T-helper 2 cell treated with Interferon-gamma antibody and Interleukin-4, amounts not matched to agents 5 μg/mL and 100 μg/mL, for 36 hours (primary cell): ENCODE measurements at regions not wholly inside any gene's neighbourhood (a gene's known extent, or its start where the extent isn't known, plus 50 kb on each side); places are given as distances from the start of the nearest gene placed in this dataset.

Experiments
- DNase-seq: peaks from one replicate; pipeline ENCODE4 v3.0.0; 2021; ENCODE audit warnings: low spot score
- H3K27ac Mint-ChIP-seq: one replicate; pipeline ENCODE4 v1.8.0; 2021; ENCODE audit warnings: mild to moderate bottlenecking, mixed read lengths
- H3K27me3 Mint-ChIP-seq: one replicate; pipeline ENCODE4 v1.8.0; 2021; ENCODE audit warnings: low read depth, mixed read lengths
- H3K36me3 Mint-ChIP-seq: one replicate; pipeline ENCODE4 v1.8.0; 2021; ENCODE audit warnings: low read depth, mixed read lengths
- H3K4me1 Mint-ChIP-seq: one replicate; pipeline ENCODE4 v1.8.0; 2021; ENCODE audit warnings: low read depth, mixed read lengths
- H3K4me3 Mint-ChIP-seq: one replicate; pipeline ENCODE4 v1.8.0; 2022; ENCODE audit warnings: mild to moderate bottlenecking, moderate library complexity, mixed read lengths
- H3K9me3 Mint-ChIP-seq: one replicate; pipeline ENCODE4 v1.8.0; 2021; ENCODE audit warnings: mixed read lengths

- H3K36me3 Mint-ChIP-seq: no peaks in the 10 kb centered on the region
- no peaks in the 10 kb centered on the region for H3K4me1 Mint-ChIP-seq
- H3K27me3 Mint-ChIP-seq: peaks cover 13% of the 10 kb centered on the region
- DNase-seq: no peak
- no peak overlapping the region for H3K4me3 Mint-ChIP-seq
- no peaks in the 10 kb centered on the region for H3K9me3 Mint-ChIP-seq
- H3K27ac Mint-ChIP-seq: no peak overlapping the region
Observed at GRCh38 chr9:90303655-90304054, 339.0 kb downstream of the DIRAS2 start.

- Mint-ChIP-seq H3K36me3 (no peaks in the 10 kb centered on the region), H3K9me3 (no peaks in the 10 kb centered on the region), H3K4me3 (no peak overlapping the region), H3K27me3 (peaks cover 8% of the 10 kb centered on the region), H3K4me1 (no peaks in the 10 kb centered on the region), H3K27ac (no peak overlapping the region)
- no peak for DNase-seq
Observed at GRCh38 chr9:90306158-90306557, 336.5 kb downstream of the DIRAS2 start.

DNA sequence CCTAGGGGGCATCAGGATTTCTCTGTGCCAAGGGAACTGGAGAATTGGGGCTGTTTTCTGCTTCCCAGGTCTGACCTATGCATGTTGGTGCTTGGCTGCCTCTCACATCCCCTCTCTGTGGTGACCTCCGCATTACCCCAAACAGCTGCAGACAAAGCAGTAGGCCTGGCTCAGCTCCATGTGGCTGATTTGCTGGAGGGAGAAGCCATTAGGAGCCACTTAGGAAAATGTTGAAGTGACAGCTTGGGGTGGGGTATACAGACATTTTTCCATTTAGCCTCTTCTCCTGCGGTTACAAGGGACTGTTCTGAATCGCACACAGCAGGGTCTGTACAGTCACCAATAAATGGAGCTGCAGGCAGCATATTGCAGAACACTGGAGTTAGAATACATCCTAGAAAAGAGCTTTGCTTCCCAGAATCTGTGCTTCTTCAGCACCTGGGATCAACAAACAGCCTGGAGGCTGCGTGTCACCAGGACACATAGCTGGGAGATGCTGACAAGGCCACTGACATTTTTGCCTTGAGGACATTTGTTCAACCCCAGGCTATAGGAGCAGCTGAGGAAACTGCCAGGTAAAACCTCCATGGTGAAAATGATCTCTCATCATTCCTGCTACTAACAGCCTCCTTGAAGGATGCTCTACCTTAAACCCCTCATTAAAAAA lies 335.3 kb downstream of the DIRAS2 start:
- H3K36me3 Mint-ChIP-seq: no peaks in the 10 kb centered on the region
- no peak overlapping the region for H3K4me3 Mint-ChIP-seq
- no peak for DNase-seq
- H3K4me1 Mint-ChIP-seq: no peaks in the 10 kb centered on the region
- no peaks in the 10 kb centered on the region for H3K9me3 Mint-ChIP-seq
- H3K27me3 Mint-ChIP-seq: peaks cover 5% of the 10 kb centered on the region
- H3K27ac Mint-ChIP-seq: no peak overlapping the region

DNA sequence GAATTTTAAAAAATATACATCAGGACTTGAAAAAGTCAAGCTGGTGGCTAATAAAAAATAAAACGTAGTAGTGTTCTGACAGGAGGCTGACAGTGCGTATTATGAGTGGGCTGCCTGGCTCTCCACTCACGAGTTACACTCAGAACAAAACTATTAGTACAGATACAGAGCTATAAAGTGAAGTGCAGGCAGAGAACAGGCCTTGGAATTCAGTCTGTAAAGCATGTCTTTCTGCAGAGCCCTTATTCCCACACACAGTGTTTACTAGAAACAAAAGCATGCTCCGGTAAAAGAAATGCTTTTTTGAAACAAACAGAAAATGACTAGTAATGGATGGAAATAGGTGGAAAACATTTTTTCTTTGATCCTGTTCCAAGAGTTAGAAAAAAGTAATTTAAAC lies 334.7 kb downstream of the DIRAS2 start:
- no peak for DNase-seq
- Mint-ChIP-seq H3K36me3 (no peaks in the 10 kb centered on the region), H3K27me3 (peaks cover 2% of the 10 kb centered on the region), H3K4me1 (no peaks in the 10 kb centered on the region), H3K9me3 (no peaks in the 10 kb centered on the region), H3K4me3 (no peak overlapping the region), H3K27ac (no peak overlapping the region)

- Mint-ChIP-seq H3K4me1 (no peaks in the 10 kb centered on the region), H3K27me3 (peaks cover 6% of the 10 kb centered on the region), H3K4me3 (no peak overlapping the region), H3K27ac (no peak overlapping the region), H3K9me3 (no peaks in the 10 kb centered on the region), H3K36me3 (no peaks in the 10 kb centered on the region)
- DNase-seq: no peak
Observed at GRCh38 chr9:90308691-90309090, 333.9 kb downstream of the DIRAS2 start.

DNA sequence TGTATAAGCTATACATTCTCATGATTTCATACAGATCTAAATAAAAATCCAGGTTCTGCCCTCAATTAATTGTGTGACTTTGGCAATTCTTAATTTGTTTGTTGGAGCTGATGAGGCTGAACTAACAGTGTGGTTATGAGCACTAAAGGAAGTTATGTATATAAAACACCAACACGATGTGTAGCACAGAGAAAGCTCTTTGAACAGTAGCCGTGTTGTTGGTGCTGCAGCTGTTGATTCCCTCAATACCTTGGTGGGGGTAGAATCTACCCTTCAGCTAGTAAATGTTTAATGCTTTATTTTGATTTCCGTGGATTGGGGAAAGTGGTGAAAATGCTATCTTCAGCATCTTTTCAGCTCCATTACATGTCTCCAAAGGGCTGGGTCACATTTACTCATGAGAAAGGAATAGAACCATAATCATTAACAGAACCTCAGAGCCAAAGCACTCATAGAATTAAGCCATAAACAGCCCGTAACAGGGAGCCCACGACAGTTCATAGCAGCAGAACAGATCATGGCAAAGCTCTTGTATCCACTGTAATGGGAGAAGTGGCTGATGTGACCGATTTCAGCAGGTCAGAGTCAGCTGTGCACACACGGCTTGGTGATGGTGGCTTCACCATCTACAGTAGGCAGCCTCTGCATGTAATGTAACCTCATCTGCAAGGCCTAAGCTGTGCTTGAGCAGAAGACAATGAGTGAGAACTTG lies 332.7 kb downstream of the DIRAS2 start:
- H3K9me3 Mint-ChIP-seq: no peaks in the 10 kb centered on the region
- no peaks in the 10 kb centered on the region for H3K4me1 Mint-ChIP-seq
- H3K36me3 Mint-ChIP-seq: no peaks in the 10 kb centered on the region
- no peak for DNase-seq
- no peak overlapping the region for H3K4me3 Mint-ChIP-seq
- H3K27ac Mint-ChIP-seq: no peak overlapping the region
- H3K27me3 Mint-ChIP-seq: peaks cover 6% of the 10 kb centered on the region

DNA sequence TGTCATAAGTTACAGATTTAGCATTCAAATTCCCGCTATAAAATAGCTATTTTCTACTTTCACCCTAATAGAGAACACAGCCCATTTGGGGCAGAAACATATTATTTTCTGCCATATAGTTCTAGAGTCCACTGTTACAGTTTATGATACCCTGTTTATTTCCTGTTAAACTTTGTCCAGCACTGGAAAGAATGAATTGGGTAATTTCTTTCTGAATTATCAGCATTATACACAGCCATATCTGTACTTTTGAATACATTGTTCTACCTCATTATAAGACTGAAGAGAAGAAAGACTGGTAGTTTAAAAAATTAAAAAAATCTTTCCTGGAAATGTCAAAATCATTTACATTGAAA lies 332.1 kb downstream of the DIRAS2 start:
- H3K9me3 Mint-ChIP-seq: no peaks in the 10 kb centered on the region
- H3K36me3 Mint-ChIP-seq: no peaks in the 10 kb centered on the region
- H3K27ac Mint-ChIP-seq: no peak overlapping the region
- H3K27me3 Mint-ChIP-seq: peaks cover 6% of the 10 kb centered on the region
- H3K4me3 Mint-ChIP-seq: no peak overlapping the region
- no peaks in the 10 kb centered on the region for H3K4me1 Mint-ChIP-seq
- DNase-seq: no peak

GRCh38 chr9:90311811-90312210 lies 330.8 kb downstream of the DIRAS2 start:
- Mint-ChIP-seq H3K27ac (no peak overlapping the region), H3K9me3 (no peaks in the 10 kb centered on the region), H3K27me3 (peaks cover 9% of the 10 kb centered on the region), H3K4me1 (no peaks in the 10 kb centered on the region), H3K4me3 (no peak overlapping the region), H3K36me3 (no peaks in the 10 kb centered on the region)
- DNase-seq: no peak

GRCh38 chr9:90322296-90322695 lies 320.3 kb downstream of the DIRAS2 start:
- DNase-seq: no peak
- no peak overlapping the region for H3K27ac Mint-ChIP-seq
- H3K9me3 Mint-ChIP-seq: no peaks in the 10 kb centered on the region
- no peak overlapping the region for H3K4me3 Mint-ChIP-seq
- H3K4me1 Mint-ChIP-seq: no peaks in the 10 kb centered on the region
- H3K27me3 Mint-ChIP-seq: peaks cover 4% of the 10 kb centered on the region
- no peaks in the 10 kb centered on the region for H3K36me3 Mint-ChIP-seq

DNA sequence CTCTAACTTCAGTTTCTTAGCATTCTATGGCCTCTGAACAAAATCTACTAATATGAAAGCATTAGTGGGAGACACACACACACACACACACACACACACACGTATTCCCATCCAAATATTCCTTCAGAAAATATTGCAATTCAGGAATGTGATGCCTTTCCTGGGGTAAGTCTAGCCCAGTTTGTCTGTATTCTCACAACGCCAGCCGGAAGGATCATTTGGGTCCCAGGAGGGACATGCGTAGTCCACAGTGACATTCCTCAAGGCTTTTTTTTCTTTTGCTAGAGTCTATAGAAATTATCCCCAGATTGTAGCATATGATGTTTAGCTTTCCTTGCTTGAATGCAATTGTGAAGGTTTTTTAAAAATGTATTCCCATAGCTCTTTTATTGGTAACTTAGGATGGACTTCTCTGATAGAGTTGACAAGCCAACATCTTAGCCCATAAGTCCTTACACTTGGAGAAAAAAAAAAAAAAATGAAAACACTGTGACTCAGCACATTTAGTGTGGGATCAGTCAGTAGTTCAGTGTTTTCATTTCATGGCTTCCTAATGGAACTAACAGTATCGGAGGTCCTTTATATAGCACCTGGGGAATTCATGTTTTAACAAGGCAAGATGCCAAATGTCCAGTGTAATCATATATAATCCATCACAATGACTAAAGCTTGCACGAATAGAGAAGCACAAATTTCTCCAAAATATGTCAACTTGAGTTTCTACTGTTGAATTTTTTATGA lies 316.5 kb downstream of the DIRAS2 start:
- Mint-ChIP-seq H3K36me3 (no peaks in the 10 kb centered on the region), H3K27me3 (peaks cover 12% of the 10 kb centered on the region), H3K27ac (no peak overlapping the region), H3K4me3 (no peak overlapping the region), H3K9me3 (no peaks in the 10 kb centered on the region), H3K4me1 (no peaks in the 10 kb centered on the region)
- DNase-seq: no peak

GRCh38 chr9:90330231-90330630 lies 312.4 kb downstream of the DIRAS2 start:
- H3K27me3 Mint-ChIP-seq: peaks cover 25% of the 10 kb centered on the region
- no peaks in the 10 kb centered on the region for H3K9me3 Mint-ChIP-seq
- no peaks in the 10 kb centered on the region for H3K36me3 Mint-ChIP-seq
- no peak for DNase-seq
- H3K4me3 Mint-ChIP-seq: no peak overlapping the region
- no peaks in the 10 kb centered on the region for H3K4me1 Mint-ChIP-seq
- no peak overlapping the region for H3K27ac Mint-ChIP-seq

DNA sequence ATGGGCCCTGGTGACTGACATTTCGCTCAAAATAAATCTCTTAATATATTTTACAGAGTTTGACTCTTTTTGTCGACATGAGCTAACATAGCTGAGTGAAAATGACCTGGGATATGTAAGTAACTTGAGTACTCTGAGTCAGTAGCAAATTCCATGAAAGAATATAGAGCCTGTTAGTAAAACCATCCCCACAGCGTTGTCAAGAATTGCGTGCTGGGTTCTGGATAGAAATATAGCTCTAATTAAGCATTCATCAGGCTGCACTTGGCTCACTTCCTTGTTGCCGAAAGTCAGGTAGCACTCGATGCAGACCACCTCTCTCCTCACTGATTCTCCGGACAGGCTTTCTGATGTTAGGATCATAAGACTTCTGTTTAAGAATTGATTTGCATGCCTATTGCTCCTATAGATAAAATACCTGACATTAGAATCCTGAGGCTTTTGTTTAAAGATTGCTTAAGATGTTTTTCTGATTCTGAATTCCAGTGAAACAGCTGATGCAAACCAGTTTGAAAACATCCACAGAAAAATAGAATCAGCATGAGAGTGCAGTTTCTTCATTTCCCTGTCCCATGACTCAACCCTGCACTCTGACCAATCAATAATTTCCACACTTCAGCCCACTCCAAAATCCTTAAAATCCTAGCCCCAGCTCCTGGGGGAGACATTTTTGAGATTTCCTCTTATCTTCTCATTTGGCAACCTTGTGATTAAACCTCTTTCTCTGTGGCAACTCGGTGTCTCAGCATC lies 310.6 kb downstream of the DIRAS2 start:
- no peak for DNase-seq
- Mint-ChIP-seq H3K27me3 (peaks cover 27% of the 10 kb centered on the region), H3K4me1 (no peaks in the 10 kb centered on the region), H3K9me3 (no peaks in the 10 kb centered on the region), H3K4me3 (no peak overlapping the region), H3K36me3 (no peaks in the 10 kb centered on the region), H3K27ac (no peak overlapping the region)

- H3K4me3 Mint-ChIP-seq: no peak overlapping the region
- H3K4me1 Mint-ChIP-seq: no peaks in the 10 kb centered on the region
- DNase-seq: no peak
- no peaks in the 10 kb centered on the region for H3K9me3 Mint-ChIP-seq
- H3K27ac Mint-ChIP-seq: no peak overlapping the region
- H3K36me3 Mint-ChIP-seq: no peaks in the 10 kb centered on the region
- peaks cover 25% of the 10 kb centered on the region for H3K27me3 Mint-ChIP-seq
Observed at GRCh38 chr9:90333226-90333625, 309.4 kb downstream of the DIRAS2 start.

GRCh38 chr9:90340421-90340820 lies 302.2 kb downstream of the DIRAS2 start:
- H3K9me3 Mint-ChIP-seq: no peaks in the 10 kb centered on the region
- no peak overlapping the region for H3K4me3 Mint-ChIP-seq
- H3K4me1 Mint-ChIP-seq: no peaks in the 10 kb centered on the region
- no peak for DNase-seq
- H3K36me3 Mint-ChIP-seq: no peaks in the 10 kb centered on the region
- peaks cover 7% of the 10 kb centered on the region for H3K27me3 Mint-ChIP-seq
- no peak overlapping the region for H3K27ac Mint-ChIP-seq
